GM12878 (cell line): ENCODE measurements at regions not wholly inside any gene's neighbourhood (a gene's known extent, or its start where the extent isn't known, plus 50 kb on each side); places are given as distances from the start of the nearest gene placed in this dataset.

Experiments used
- ATAC-seq: fragments of 200-7000 bp; cut with Tn5 transposase; 3 replicates; pipeline ENCODE4 v1.9.1; 2020; ENCODE audit warnings: mild to moderate bottlenecking, moderate library complexity
- BruUV-seq: library from RNA; stranded (reverse); fragments of 400-500 nt; replicated peaks from 2 replicates; lab custom pipeline; 2021; lab: Mats Ljungman, UMichigan
- CTCF ChIA-PET: fragments of 300-600 bp; sonication (Branson Sonifier 250); formaldehyde crosslinking; extraction: SDS; loops from one replicate; lab custom pipeline; 2021; ENCODE audit warnings: inconsistent platforms; lab: Yijun Ruan, JAX
- POLR2A ChIA-PET: fragments of 350-600 bp; formaldehyde crosslinking; extraction: SDS; loops from one replicate; lab custom pipeline; 2021; ENCODE audit warnings: inconsistent platforms; lab: Charles Lee
- RAD21 ChIA-PET: fragments of 300-600 bp; sonication (Branson Sonifier 250); formaldehyde crosslinking; loops from one replicate; lab custom pipeline; 2023; ENCODE audit warnings: antibody characterized with exemption; ENCODE audit not compliant: unreplicated experiment; lab: Charles Lee
- SMC1A ChIA-PET: fragments of 300-600 bp; sonication (Branson Sonifier 250); formaldehyde crosslinking; loops from one replicate; lab custom pipeline; 2023; ENCODE audit not compliant: unreplicated experiment, uncharacterized antibody; lab: Charles Lee
- DNase-seq: peaks from one replicate; pipeline ENCODE4 v3.0.0-alpha.2; 2011; ENCODE audit warnings: low read depth, low spot score
- FAIRE-seq: peaks from 3 replicates; lab custom pipeline; 2011; peaks lifted over from hg19 to GRCh38; lab: Jason Lieb, UNC
- H2AFZ ChIP-seq: 2 replicates; pipeline ENCODE4 v1.6.0; 2011; ENCODE audit warnings: low read depth, low read length, control low read depth; ENCODE audit not compliant: control insufficient read depth
- H3K27ac ChIP-seq: 2 replicates; pipeline ENCODE4 v1.5.1; 2011; ENCODE audit warnings: control low read depth; ENCODE audit not compliant: control insufficient read depth, insufficient read depth
- H3K27me3 ChIP-seq, 2 experiments: replicated peaks in 1 of 2; 2 replicates each; pipeline versions ENCODE4 v1.6.0 to v1.6.1; 2011; ENCODE audit warnings: low read length in 1 of 2; ENCODE audit not compliant: control insufficient read depth in 2 of 2, insufficient read depth in 2 of 2
- H3K36me3 ChIP-seq, 2 experiments: 2 replicates each; pipeline ENCODE4 v1.5.1; 2011; ENCODE audit warnings: low read length in 1 of 2; ENCODE audit not compliant: control insufficient read depth in 2 of 2, insufficient read depth in 2 of 2
- H3K4me1 ChIP-seq: 2 replicates; pipeline ENCODE4 v1.6.1; 2011; ENCODE audit warnings: mild to moderate bottlenecking, low read length, moderate library complexity, mixed read lengths; ENCODE audit not compliant: control insufficient read depth, insufficient read depth
- H3K4me2 ChIP-seq: 2 replicates; pipeline ENCODE4 v1.6.0; 2011; ENCODE audit warnings: control low read depth; ENCODE audit not compliant: control insufficient read depth, insufficient read depth
- H3K4me3 ChIP-seq: fragments of 200-600 bp; sonication (generic); 2 replicates; pipeline ENCODE4 v1.5.1; 2016
- H3K79me2 ChIP-seq: 2 replicates; pipeline ENCODE4 v1.6.0; 2011; ENCODE audit warnings: low read length; ENCODE audit not compliant: control insufficient read depth, insufficient read depth
- H3K9ac ChIP-seq: 2 replicates; pipeline ENCODE4 v1.8.0; 2011; ENCODE audit warnings: low read length, control low read depth, mixed read lengths; ENCODE audit not compliant: control insufficient read depth, insufficient read depth
- H3K9me3 ChIP-seq: replicated peaks from 3 replicates; pipeline ENCODE4 v1.5.1; 2011; ENCODE audit warnings: mild to moderate bottlenecking, low read length; ENCODE audit not compliant: control insufficient read depth, insufficient read depth
- H4K20me1 ChIP-seq: 2 replicates; pipeline ENCODE4 v1.6.0; 2011; ENCODE audit not compliant: control insufficient read depth, insufficient read depth
- E2F4 ChIP-seq: IDR thresholded peaks from 2 replicates; pipeline ENCODE4 v1.6.1; 2012; ENCODE audit warnings: low read depth, low read length, improper control_type of control experiment
- GABPA ChIP-seq: IDR thresholded peaks from 2 replicates; pipeline ENCODE4 v1.6.1; 2014; ENCODE audit warnings: antibody characterized with exemption, low read depth, mild to moderate bottlenecking, inconsistent platforms
- IRF3 ChIP-seq: fragments of 450-650 bp; IDR thresholded peaks from 2 replicates; pipeline ENCODE4 v1.6.1; 2014; ENCODE audit warnings: mild to moderate bottlenecking
- RAD51 ChIP-seq: fragments of 450-650 bp; IDR thresholded peaks from 2 replicates; pipeline ENCODE4 v1.6.1; 2016; ENCODE audit warnings: moderate library complexity, mild to moderate bottlenecking, inconsistent platforms
- RB1 ChIP-seq: fragments of 450-650 bp; formaldehyde crosslinking; IDR thresholded peaks from 2 replicates; pipeline ENCODE4 v1.6.1; 2017; ENCODE audit warnings: mild to moderate bottlenecking, borderline replicate concordance
- RELB ChIP-seq: fragments of 450-650 bp; IDR thresholded peaks from 2 replicates; pipeline ENCODE4 v1.6.1; 2017; ENCODE audit warnings: low read depth, mild to moderate bottlenecking, moderate library complexity
- ZNF384 ChIP-seq: IDR thresholded peaks from 2 replicates; pipeline ENCODE4 v1.6.1; 2012; ENCODE audit warnings: low read depth, mild to moderate bottlenecking, low read length, improper control_type of control experiment, borderline replicate concordance
- ZSCAN29 ChIP-seq: fragments of 450-650 bp; IDR thresholded peaks from 2 replicates; pipeline ENCODE4 v1.6.1; 2017; ENCODE audit warnings: mild to moderate bottlenecking, moderate library complexity
- WGBS: methylation state at CpG from one replicate; pipeline ENCODE4 v1.1.6; 2016; ENCODE audit warnings: low lambda C conversion rate; ENCODE audit not compliant: insufficient replicate concordance, insufficient coverage; ENCODE audit errors: missing lambda C conversion rate; 5-methylcytosine and 5-hydroxymethylcytosine counted together
- in situ Hi-C: fragments of 300-500 bp; cut with MboI; formaldehyde crosslinking; loops from 9 replicates; pipeline ENCODE4 v1.14.3; 2018; ENCODE audit warnings: mixed read lengths
- intact Hi-C: fragments of 100-400 bp; cut with micrococcal nuclease; formaldehyde crosslinking; loops from one replicate; pipeline ENCODE4 v1.14.2; 2022; ENCODE audit not compliant: unreplicated experiment

- TF ChIP-seq RELB, result no peak
- TF ChIP-seq RB1, result no peak
Measured at GRCh38 chr11:70575396-70576060, 177.2 kb downstream of the CTTN start (continued).

GRCh38 chr11:70577258-70577603, 178.9 kb downstream of the CTTN start:
- H3K4me1 ChIP-seq, result no peaks in the 10 kb centered on the region
- H3K9ac ChIP-seq, result no peak overlapping the region
- no peak overlapping the region for H3K4me2 ChIP-seq
- H2AFZ ChIP-seq, result no peak overlapping the region
- RAD21 ChIA-PET, result no interaction called here
- intact Hi-C loops, result no loop called here
- BruUV-seq, result no TSS peak
- H4K20me1 ChIP-seq, result no peaks in the 10 kb centered on the region
- DNase-seq (no peak), ATAC-seq (no peak), FAIRE-seq (no peak)
- H3K9me3 ChIP-seq, result no peaks in the 10 kb centered on the region
- H3K27ac ChIP-seq, result no peak overlapping the region
- in situ Hi-C loops, result no loop called here
- H3K79me2 ChIP-seq, result no peaks in the 10 kb centered on the region
- no peaks in the 10 kb centered on the region for H3K27me3 ChIP-seq
- SMC1A ChIA-PET, result interaction anchor here (0.5 kb wide), 1 partner anchor 9 kb away, joined by 3 read pairs; no protein-coding TSS in a partner anchor
- TF ChIP-seq ZSCAN29 (no peak), IRF3 (no peak), RAD51 (no peak), GABPA (no peak), ZNF384 (no peak), E2F4 (no peak)
- H3K4me3 ChIP-seq, result no peak overlapping the region
- no peaks in the 10 kb centered on the region for H3K36me3 ChIP-seq
- POLR2A ChIA-PET, result no interaction called here
- 6% methylated on average over 7 of the region's 7 CpGs for WGBS
- CTCF ChIA-PET, result no interaction called here
